Lung (tissue), 11 donors: ENCODE measurements at regions not wholly inside any gene's neighbourhood (a gene's known extent, or its start where the extent isn't known, plus 50 kb on each side); places are given as distances from the start of the nearest gene placed in this dataset.

Experiments
- ATAC-seq: fragments of 200-7000 bp; cut with Tn5 transposase; one replicate; pipeline ENCODE4 v1.9.1; 2020; ENCODE audit warnings: moderate number of reproducible peaks; ENCODE audit not compliant: insufficient read depth, low FRiP score
- DNase-seq, 3 donors: peaks; one replicate each; pipeline ENCODE4 v3.0.0-alpha.2; 2013 to 2017
- H3K27ac ChIP-seq, 2 donors: one replicate each; pipeline ENCODE4 v1.5.1; 2013; ENCODE audit warnings: mild to moderate bottlenecking in 2 of 2, moderate library complexity in 2 of 2, control low read depth in 1 of 2, inconsistent platforms in 1 of 2, low read depth in 1 of 2, low read length in 1 of 2
- H3K27me3 ChIP-seq, 3 donors: one replicate each; pipeline ENCODE4 v1.5.1; 2013; ENCODE audit warnings: low read length in 2 of 3; ENCODE audit not compliant: control insufficient read depth in 3 of 3, insufficient read depth in 3 of 3
- H3K36me3 ChIP-seq, 4 donors: one replicate each; pipeline ENCODE4 v1.5.1; 2013; ENCODE audit warnings: low read length in 4 of 4, mild to moderate bottlenecking in 1 of 4, moderate library complexity in 1 of 4; ENCODE audit not compliant: control insufficient read depth in 4 of 4, insufficient read depth in 4 of 4
- H3K4me1 ChIP-seq, 5 donors: one replicate each; pipeline ENCODE4 v1.5.1; 2013; ENCODE audit warnings: low read length in 5 of 5, mild to moderate bottlenecking in 2 of 5, moderate library complexity in 1 of 5; ENCODE audit not compliant: control insufficient read depth in 5 of 5, insufficient read depth in 5 of 5
- H3K4me3 ChIP-seq: one replicate; pipeline ENCODE4 v1.5.1; 2013; ENCODE audit warnings: mild to moderate bottlenecking, control low read depth, moderate library complexity
- H3K9ac ChIP-seq, 2 donors: one replicate each; pipeline ENCODE4 v1.5.1; 2013; ENCODE audit warnings: low read length in 2 of 2, control low read depth in 1 of 2; ENCODE audit not compliant: insufficient read depth in 1 of 2
- H3K9me3 ChIP-seq, 4 donors: one replicate each; pipeline ENCODE4 v1.5.1; 2013; ENCODE audit warnings: low read length in 3 of 4, mild to moderate bottlenecking in 1 of 4, moderate library complexity in 1 of 4; ENCODE audit not compliant: control insufficient read depth in 4 of 4, insufficient read depth in 3 of 4
- WGBS, 2 donors: extraction: QIAGEN DNeasy Blood & Tissue Kit; methylation state at CpG; one replicate each; pipeline ENCODE4 v1.1.7; 2013; 5-methylcytosine and 5-hydroxymethylcytosine counted together
- TF ChIP-seq, protein P1 (sequence below): IDR thresholded peaks from 2 replicates; pipeline ENCODE4 v1.5.1; 2012; ENCODE audit warnings: mild to moderate bottlenecking; ENCODE audit errors: control extremely low read depth, extremely low read depth
- donor health status: control.
- donor health status: control.
- donor health status: Bipolar disorder and iron deficiency.
- donor health status: healthy.
- donor health status: DM: yes; HTN: yes; CAD: no.

DNA sequence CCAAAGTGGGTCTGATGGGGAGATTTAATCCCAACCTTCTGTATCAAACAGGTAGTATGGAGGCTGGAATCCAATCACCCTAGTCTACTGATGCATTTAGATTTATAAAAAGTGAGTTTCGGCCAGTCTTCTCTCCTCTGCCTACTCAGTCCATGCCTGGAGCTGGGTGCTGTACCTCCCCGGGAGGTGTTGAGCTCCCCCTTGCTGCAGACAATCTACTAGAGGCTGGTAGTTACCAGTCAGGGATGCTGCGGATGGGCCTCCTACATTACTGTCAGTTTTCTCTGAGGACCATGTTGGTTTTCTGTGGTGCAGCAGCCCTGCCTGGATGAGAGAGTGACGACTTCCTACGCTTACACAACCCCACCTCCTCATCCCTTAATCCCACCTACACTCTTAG is 118.6 kb upstream of the CELF4 start:
- ATAC-seq (no peak), DNase-seq (peak in 1 of 3 donors; percentile 7)
- H3K4me1 ChIP-seq: peaks cover 0 to 8% (median 0%) of the 10 kb centered on the region in 5 donors
- no peaks in the 10 kb centered on the region for H3K36me3 ChIP-seq
- H3K4me3 ChIP-seq: no peak overlapping the region
- 89 to 92% methylated on average over 5 of the region's 5 CpGs for WGBS, 2 donors
- TF ChIP-seq, protein P1, sequence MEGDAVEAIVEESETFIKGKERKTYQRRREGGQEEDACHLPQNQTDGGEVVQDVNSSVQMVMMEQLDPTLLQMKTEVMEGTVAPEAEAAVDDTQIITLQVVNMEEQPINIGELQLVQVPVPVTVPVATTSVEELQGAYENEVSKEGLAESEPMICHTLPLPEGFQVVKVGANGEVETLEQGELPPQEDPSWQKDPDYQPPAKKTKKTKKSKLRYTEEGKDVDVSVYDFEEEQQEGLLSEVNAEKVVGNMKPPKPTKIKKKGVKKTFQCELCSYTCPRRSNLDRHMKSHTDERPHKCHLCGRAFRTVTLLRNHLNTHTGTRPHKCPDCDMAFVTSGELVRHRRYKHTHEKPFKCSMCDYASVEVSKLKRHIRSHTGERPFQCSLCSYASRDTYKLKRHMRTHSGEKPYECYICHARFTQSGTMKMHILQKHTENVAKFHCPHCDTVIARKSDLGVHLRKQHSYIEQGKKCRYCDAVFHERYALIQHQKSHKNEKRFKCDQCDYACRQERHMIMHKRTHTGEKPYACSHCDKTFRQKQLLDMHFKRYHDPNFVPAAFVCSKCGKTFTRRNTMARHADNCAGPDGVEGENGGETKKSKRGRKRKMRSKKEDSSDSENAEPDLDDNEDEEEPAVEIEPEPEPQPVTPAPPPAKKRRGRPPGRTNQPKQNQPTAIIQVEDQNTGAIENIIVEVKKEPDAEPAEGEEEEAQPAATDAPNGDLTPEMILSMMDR: no peak
- no peak overlapping the region for H3K27ac ChIP-seq
- H3K27me3 ChIP-seq: no peaks in the 10 kb centered on the region
- no peaks in the 10 kb centered on the region for H3K9me3 ChIP-seq
- no peak overlapping the region for H3K9ac ChIP-seq

DNA sequence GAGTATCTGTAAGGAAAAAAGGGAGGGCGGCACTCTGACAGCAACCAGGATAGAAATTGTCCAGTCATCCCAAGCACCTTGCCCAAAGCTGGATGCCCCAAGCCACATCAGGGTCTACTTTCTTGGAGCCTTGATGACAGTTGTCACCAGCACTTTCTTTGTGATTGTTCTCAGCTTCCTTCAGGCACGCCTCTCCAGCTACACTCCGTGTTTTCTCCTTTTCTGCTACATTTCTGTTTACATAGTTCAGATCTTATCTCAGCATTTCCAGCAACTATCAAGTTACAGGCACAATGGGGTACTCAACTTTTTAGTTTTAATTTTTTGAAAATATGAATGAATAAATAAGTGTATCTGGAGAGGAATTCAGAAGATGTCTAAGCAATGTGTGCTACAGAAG is 115.3 kb upstream of the CELF4 start:
- H3K27me3 ChIP-seq: no peaks in the 10 kb centered on the region
- H3K27ac ChIP-seq: no peak overlapping the region
- ATAC-seq (no peak), DNase-seq (peak; percentile 9 to 53 (median 25))
- TF ChIP-seq, protein P1: no peak
- no peak overlapping the region for H3K4me3 ChIP-seq
- no peak overlapping the region for H3K9ac ChIP-seq
- no peaks in the 10 kb centered on the region for H3K36me3 ChIP-seq
- H3K9me3 ChIP-seq: peaks cover 0 to 2% (median 0%) of the 10 kb centered on the region in 4 donors
- WGBS, 2 donors: 43 to 59% methylated on average over 3 of the region's 3 CpGs
- H3K4me1 ChIP-seq: peaks cover 0 to 8% (median 0%) of the 10 kb centered on the region in 5 donors

DNA sequence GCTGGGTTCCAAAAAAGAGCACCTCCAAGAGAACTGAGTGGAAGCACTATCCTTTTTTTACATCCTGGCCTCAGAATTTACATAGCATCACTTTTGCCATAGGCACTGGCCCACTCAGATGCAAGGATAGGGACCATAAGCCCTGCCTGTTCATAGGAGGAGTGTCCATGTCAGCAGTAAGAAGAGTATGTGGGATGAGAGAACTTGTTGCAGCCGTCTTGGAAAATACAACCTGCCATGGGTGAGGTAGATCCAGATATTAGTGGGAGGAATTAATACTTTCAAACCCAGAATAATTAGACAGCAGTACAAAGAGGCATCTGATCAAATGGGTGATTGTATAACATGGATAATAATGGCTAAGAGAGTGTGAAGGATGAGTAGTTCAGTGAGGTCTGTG is 110.7 kb upstream of the CELF4 start:
- no peak overlapping the region for H3K9ac ChIP-seq
- no peaks in the 10 kb centered on the region for H3K36me3 ChIP-seq
- WGBS, 2 donors: 93% methylated on average over 1 of the region's 1 CpG
- no peak overlapping the region for H3K27ac ChIP-seq
- peaks cover 0 to 7% (median 0%) of the 10 kb centered on the region in 5 donors for H3K4me1 ChIP-seq
- ATAC-seq: no peak
- H3K4me3 ChIP-seq: no peak overlapping the region
- peaks cover 0 to 2% (median 0%) of the 10 kb centered on the region in 4 donors for H3K9me3 ChIP-seq
- H3K27me3 ChIP-seq: no peaks in the 10 kb centered on the region
- TF ChIP-seq, protein P1: no peak
- no peak for DNase-seq

DNA sequence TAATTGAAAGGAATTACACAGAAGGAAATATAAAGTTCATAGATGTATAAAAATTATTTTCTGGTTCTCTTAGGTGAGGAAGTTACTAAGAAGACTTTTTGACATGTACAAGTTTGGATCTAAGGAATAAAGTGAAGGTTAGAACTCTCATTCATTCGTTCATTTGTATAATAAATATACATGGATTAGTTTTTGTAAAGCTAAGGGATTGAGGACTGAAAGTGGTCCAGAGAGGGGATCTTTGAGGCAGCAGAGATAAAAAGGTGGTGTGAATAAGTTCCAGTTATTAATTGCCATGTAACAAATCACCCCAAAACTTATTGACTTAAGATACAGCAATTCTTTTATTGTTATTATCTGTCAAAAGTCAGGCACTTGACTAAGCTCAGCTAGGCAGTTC is 110.1 kb upstream of the CELF4 start:
- Histone ChIP-seq H3K36me3 (no peaks in the 10 kb centered on the region), H3K9ac (no peak overlapping the region), H3K27ac (no peak overlapping the region), H3K4me3 (no peak overlapping the region), H3K4me1 (peaks cover 0 to under 1% (median 0%) of the 10 kb centered on the region in 5 donors), H3K27me3 (no peaks in the 10 kb centered on the region), H3K9me3 (peaks cover 0 to 2% (median 0%) of the 10 kb centered on the region in 4 donors)
- ATAC-seq: no peak
- TF ChIP-seq, protein P1: no peak
- WGBS, 2 donors: 84 to 88% methylated on average over 1 of the region's 1 CpG
- no peak for DNase-seq
